OCI-LY3 (cell line): ENCODE measurements at regions not wholly inside any gene's neighbourhood (a gene's known extent, or its start where the extent isn't known, plus 50 kb on each side); places are given as distances from the start of the nearest gene placed in this dataset.

Source experiments
- CTCF ChIP-seq: fragments of 200-600, 300-600 bp; sonication (generic); IDR thresholded peaks from 2 replicates; pipeline ENCODE4 v1.5.1; 2014; ENCODE audit warnings: antibody characterized with exemption, low read length, low read depth
- EZH2phosphoT487 ChIP-seq: fragments of 200-600 bp; shearing (Covaris generic); IDR thresholded peaks from 2 replicates; pipeline ENCODE4 v1.6.1; 2018; ENCODE audit warnings: antibody characterized with exemption, mixed run types, low read depth

GRCh38 chr1:76705560-76705959 lies 161.7 kb upstream of the ST6GALNAC5 start:
- TF ChIP-seq CTCF (no peak), EZH2phosphoT487 (no peak)
